Upper lobe of left lung (tissue), 6 donors: ENCODE measurements at regions not wholly inside any gene's neighbourhood (a gene's known extent, or its start where the extent isn't known, plus 50 kb on each side); places are given as distances from the start of the nearest gene placed in this dataset.

Experiments used
- ATAC-seq, 2 donors: fragments of 200-7000 bp; cut with Tn5 transposase; one replicate each; pipeline ENCODE4 v1.9.1; 2022; ENCODE audit warnings: mild to moderate bottlenecking in 2 of 2, moderate library complexity in 2 of 2; ENCODE audit not compliant: low FRiP score in 2 of 2
- DNase-seq, 2 donors: peaks; one replicate each; pipeline ENCODE4 v3.0.0-alpha.2; 2019 to 2020
- H3K27ac ChIP-seq, 4 donors: fragments of 200-600 bp; sonication (generic); one replicate each; pipeline ENCODE4 v1.5.1; 2016 to 2019
- H3K27me3 ChIP-seq, 4 donors: fragments of 200-600 bp; sonication (generic); one replicate each; pipeline ENCODE4 v1.5.1; 2017 to 2019
- H3K36me3 ChIP-seq, 4 donors: fragments of 200-600 bp; sonication (generic); one replicate each; pipeline ENCODE4 v1.5.1; 2016 to 2019
- H3K4me1 ChIP-seq, 4 donors: fragments of 200-600 bp; sonication (generic); one replicate each; pipeline ENCODE4 v1.5.1; 2018 to 2019
- H3K4me3 ChIP-seq, 4 donors: fragments of 200-600 bp; sonication (generic); one replicate each; pipeline ENCODE4 v1.5.1; 2017 to 2019; ENCODE audit warnings: mild to moderate bottlenecking in 2 of 4, moderate library complexity in 1 of 4
- H3K9me3 ChIP-seq, 4 donors: fragments of 200-600 bp; sonication (generic); one replicate each; pipeline ENCODE4 v1.5.1; 2018 to 2019
- EP300 ChIP-seq, 4 donors: sonication (generic); formaldehyde crosslinking; IDR thresholded peaks; one replicate each; pipeline ENCODE4 v1.5.1; 2017; ENCODE audit warnings: antibody characterized with exemption in 4 of 4, control low read depth in 2 of 4
- POLR2A ChIP-seq, 4 donors: fragments of 450-650 bp; IDR thresholded peaks; one replicate each; pipeline ENCODE4 v1.5.1; 2016 to 2017; ENCODE audit warnings: antibody characterized with exemption in 4 of 4, mild to moderate bottlenecking in 2 of 4
- POLR2AphosphoS5 ChIP-seq, 2 donors: sonication (generic); formaldehyde crosslinking; IDR thresholded peaks; one replicate each; pipeline ENCODE4 v1.5.1; 2017; ENCODE audit warnings: antibody characterized with exemption in 2 of 2
- WGBS, 2 donors: methylation state at CpG; one replicate each; pipeline ENCODE4 v1.1.5; 2017 to 2018; 5-methylcytosine and 5-hydroxymethylcytosine counted together
- TF ChIP-seq, protein P1 (sequence below), 6 experiments: fragments of 450-650 bp in 4 of 6; fragments of 200-600 bp in 2 of 6; sonication (generic) in 2 of 6; IDR thresholded peaks; one replicate each; pipeline ENCODE4 v1.5.1; 2016 to 2019; ENCODE audit warnings: antibody characterized with exemption in 6 of 6
- donor health status: DM: no; HTN: no; CAD: no; lungs with moderate emphysema.
- donor health status: DM: no; HTN: yes; CAD: no; lungs with severe emphysema.

DNA sequence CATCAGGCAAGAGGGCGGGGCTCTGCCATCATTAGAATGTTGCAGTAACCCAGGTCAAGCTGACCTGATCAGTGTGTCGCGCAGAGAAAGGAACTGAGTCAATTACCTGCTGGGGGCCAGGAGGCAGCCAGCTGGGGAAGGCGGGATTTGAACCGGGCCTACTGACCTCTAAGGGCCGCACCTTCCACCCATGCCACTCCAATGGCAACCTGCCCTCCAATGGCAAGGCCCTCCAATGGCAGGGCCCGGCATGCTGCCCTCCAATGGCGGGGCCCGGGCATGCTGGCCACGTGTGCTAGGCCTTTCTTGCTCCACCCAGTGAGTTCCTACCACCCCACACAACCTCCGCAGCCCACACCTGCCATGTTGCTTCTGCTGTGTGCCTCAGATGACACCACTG is 407.6 kb downstream of the CTTN start:
- WGBS, 2 donors: 89 to 96% methylated on average over 5 to 11 of the region's 11 CpGs
- DNase-seq (no peak), ATAC-seq (no peak)
- TF ChIP-seq EP300 (IDR thresholded peaks at IDR 0.05) (no peak), POLR2AphosphoS5 (IDR thresholded peaks at IDR 0.05) (no peak), POLR2A (IDR thresholded peaks at IDR 0.05) (no peak)
- TF ChIP-seq, protein P1, sequence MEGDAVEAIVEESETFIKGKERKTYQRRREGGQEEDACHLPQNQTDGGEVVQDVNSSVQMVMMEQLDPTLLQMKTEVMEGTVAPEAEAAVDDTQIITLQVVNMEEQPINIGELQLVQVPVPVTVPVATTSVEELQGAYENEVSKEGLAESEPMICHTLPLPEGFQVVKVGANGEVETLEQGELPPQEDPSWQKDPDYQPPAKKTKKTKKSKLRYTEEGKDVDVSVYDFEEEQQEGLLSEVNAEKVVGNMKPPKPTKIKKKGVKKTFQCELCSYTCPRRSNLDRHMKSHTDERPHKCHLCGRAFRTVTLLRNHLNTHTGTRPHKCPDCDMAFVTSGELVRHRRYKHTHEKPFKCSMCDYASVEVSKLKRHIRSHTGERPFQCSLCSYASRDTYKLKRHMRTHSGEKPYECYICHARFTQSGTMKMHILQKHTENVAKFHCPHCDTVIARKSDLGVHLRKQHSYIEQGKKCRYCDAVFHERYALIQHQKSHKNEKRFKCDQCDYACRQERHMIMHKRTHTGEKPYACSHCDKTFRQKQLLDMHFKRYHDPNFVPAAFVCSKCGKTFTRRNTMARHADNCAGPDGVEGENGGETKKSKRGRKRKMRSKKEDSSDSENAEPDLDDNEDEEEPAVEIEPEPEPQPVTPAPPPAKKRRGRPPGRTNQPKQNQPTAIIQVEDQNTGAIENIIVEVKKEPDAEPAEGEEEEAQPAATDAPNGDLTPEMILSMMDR (IDR thresholded peaks at IDR 0.05): no peak
- H3K9me3 ChIP-seq: no peaks in the 10 kb centered on the region
- H3K27ac ChIP-seq: no peak overlapping the region
- H3K27me3 ChIP-seq: no peaks in the 10 kb centered on the region
- H3K4me1 ChIP-seq: peaks cover 0 to 6% (median 0%) of the 10 kb centered on the region in 4 donors
- H3K36me3 ChIP-seq: no peaks in the 10 kb centered on the region
- H3K4me3 ChIP-seq: no peak overlapping the region

DNA sequence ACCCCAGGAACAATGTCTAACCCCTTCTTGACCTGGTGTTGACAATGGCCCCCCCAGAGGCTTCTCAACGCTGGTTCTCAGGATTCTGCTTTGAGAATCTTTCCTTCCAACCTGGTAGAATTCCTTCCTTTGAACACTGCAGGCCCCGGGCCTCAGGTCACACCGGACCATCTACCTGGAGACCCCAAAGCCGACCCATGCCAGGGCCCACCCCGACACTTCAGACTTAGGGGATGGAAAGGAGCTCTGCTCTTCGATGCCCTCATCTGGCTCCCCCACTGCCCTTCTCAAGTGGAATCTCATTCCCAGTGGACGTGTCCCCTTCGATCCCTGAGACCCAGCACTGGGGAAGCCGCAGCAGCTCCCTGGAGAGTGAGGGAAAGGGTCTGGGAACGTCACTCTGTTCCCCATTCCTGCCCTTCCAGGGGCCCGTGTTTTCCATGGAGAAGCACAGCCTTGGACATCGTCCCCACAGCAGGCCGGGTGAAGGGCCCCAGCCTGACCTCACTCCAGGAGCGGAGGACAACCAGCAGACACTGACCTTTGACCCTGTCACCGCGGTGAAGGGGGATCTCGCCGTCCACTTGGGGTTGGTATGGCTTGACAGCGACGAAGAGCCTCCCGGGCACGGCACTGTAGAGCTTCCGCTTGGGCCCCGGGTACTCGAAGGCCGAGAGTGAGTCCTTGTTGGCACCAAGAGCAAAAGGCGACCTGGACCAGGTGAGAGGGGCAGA is 408.3 kb downstream of the CTTN start:
- DNase-seq: peak in 1 of 2 donors; percentile 56
- no peak for TF ChIP-seq POLR2AphosphoS5 (IDR thresholded peaks at IDR 0.05)
- no peak for TF ChIP-seq EP300 (IDR thresholded peaks at IDR 0.05)
- TF ChIP-seq, protein P1 (IDR thresholded peaks at IDR 0.05): no peak
- no peak for TF ChIP-seq POLR2A (IDR thresholded peaks at IDR 0.05)
- WGBS, 2 donors: 90 to 94% methylated on average over 26 to 27 of the region's 27 CpGs
- H3K36me3 ChIP-seq: no peaks in the 10 kb centered on the region
- peaks cover 0 to 6% (median 0%) of the 10 kb centered on the region in 4 donors for H3K4me1 ChIP-seq
- H3K4me3 ChIP-seq: no peak overlapping the region
- no peaks in the 10 kb centered on the region for H3K9me3 ChIP-seq
- H3K27me3 ChIP-seq: no peaks in the 10 kb centered on the region
- ATAC-seq: no peak
- no peak overlapping the region for H3K27ac ChIP-seq

DNA sequence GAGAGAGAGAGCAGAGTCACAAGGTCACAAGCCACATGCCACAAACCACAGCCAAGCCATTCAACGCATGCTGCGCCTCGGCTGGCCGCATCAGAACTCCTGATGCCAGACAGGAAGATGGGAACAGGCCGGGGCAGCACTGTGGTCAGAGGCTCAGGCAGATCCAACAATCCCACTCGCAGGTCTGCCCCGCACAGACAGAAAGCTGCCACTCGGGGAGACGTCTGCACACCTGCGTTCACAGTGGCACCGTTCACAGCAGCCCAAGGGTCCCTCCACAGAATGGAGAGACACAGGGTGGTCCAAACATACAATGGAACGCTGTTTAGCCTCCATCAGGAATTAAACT is 408.8 kb downstream of the CTTN start:
- WGBS, 2 donors: 91 to 94% methylated on average over 11 to 12 of the region's 12 CpGs
- ATAC-seq: no peak
- TF ChIP-seq POLR2AphosphoS5 (IDR thresholded peaks at IDR 0.05) (no peak), POLR2A (IDR thresholded peaks at IDR 0.05) (no peak), EP300 (IDR thresholded peaks at IDR 0.05) (no peak)
- TF ChIP-seq, protein P1 (IDR thresholded peaks at IDR 0.05): no peak
- H3K4me1 ChIP-seq: peaks cover 0 to 6% (median 0%) of the 10 kb centered on the region in 4 donors
- no peaks in the 10 kb centered on the region for H3K9me3 ChIP-seq
- no peaks in the 10 kb centered on the region for H3K27me3 ChIP-seq
- H3K4me3 ChIP-seq: no peak overlapping the region
- no peaks in the 10 kb centered on the region for H3K36me3 ChIP-seq
- no peak overlapping the region for H3K27ac ChIP-seq
- DNase-seq: no peak

DNA sequence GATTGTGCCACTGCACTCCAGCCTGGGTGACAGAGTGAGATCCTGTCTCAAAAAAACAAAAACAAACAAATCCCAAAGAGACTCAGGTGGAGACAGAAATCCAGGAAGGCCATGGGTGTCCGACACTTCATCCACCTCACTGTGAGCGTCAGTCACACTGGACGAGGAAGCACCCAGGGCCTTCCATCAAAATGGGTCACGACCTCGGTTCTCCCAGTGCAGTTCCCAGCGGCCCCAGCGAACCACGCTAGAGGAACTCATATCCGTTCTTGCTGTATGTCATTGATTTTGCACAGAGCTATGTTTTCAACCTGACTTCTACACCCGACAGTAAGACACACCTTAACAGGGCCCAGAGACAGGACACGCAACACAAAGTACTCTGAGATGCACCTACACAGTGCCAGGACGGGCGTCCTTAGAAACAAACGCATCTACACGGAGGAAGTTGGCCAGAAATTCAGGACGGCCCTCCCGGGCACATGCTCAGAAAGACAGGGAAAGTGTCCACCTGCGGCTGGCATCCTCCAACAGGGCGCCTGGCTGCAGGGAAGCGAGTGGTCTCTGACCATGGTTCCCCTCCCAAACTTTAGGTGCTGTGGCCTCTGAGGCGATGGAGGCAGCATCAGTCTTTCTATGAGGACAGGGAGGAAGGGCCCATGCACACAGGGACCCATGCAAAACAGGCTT is 410.5 kb downstream of the CTTN start:
- Histone ChIP-seq H3K27me3 (no peaks in the 10 kb centered on the region), H3K27ac (no peak overlapping the region), H3K9me3 (no peaks in the 10 kb centered on the region), H3K4me1 (peaks cover 0 to 5% (median 0%) of the 10 kb centered on the region in 4 donors), H3K36me3 (no peaks in the 10 kb centered on the region), H3K4me3 (no peak overlapping the region)
- DNase-seq (no peak), ATAC-seq (no peak)
- WGBS, 2 donors: 91 to 92% methylated on average over 21 of the region's 21 CpGs
- TF ChIP-seq POLR2A (IDR thresholded peaks at IDR 0.05) (no peak), POLR2AphosphoS5 (IDR thresholded peaks at IDR 0.05) (no peak), EP300 (IDR thresholded peaks at IDR 0.05) (no peak)
- TF ChIP-seq, protein P1 (IDR thresholded peaks at IDR 0.05): no peak
